HCT116 (cell line): ENCODE measurements at regions not wholly inside any gene's neighbourhood (a gene's known extent, or its start where the extent isn't known, plus 50 kb on each side); places are given as distances from the start of the nearest gene placed in this dataset.

ENCODE experiments used
- ATAC-seq: fragments of 200-7000 bp; cut with Tn5 transposase; 2 replicates; pipeline ENCODE4 v1.9.1; 2020; ENCODE audit warnings: mild to moderate bottlenecking, moderate library complexity
- BruUV-seq: library from RNA; stranded (reverse); fragments of 400-500 nt; replicated peaks from 2 replicates; lab custom pipeline; 2021; lab: Mats Ljungman, UMichigan
- CTCF ChIA-PET: fragments of 300-600 bp; sonication (Branson Sonifier 250); formaldehyde crosslinking; loops from one replicate; lab custom pipeline; 2021; ENCODE audit warnings: antibody characterized with exemption; lab: Charles Lee
- POLR2A ChIA-PET: fragments of 300-600, 350-600 bp; sonication (Branson Sonifier 250); formaldehyde crosslinking; loops from one replicate; lab custom pipeline; 2021; ENCODE audit warnings: antibody characterized with exemption; lab: Charles Lee
- RAD21 ChIA-PET, 2 experiments: fragments of 300-600 bp; sonication (Branson Sonifier 250); formaldehyde crosslinking; loops; one replicate each; lab custom pipeline; 2023; ENCODE audit warnings: low total read pairs in 2 of 2; ENCODE audit not compliant: uncharacterized antibody in 2 of 2, unreplicated experiment in 2 of 2, low non-redundant PET in 1 of 2; lab: Charles Lee
- DNase-seq: peaks from one replicate; pipeline ENCODE4 v3.0.0-alpha.2; 2010; ENCODE audit warnings: low read depth, low spot score
- H2AFZ ChIP-seq: fragments of 200-600 bp; shearing (Covaris generic), sonication (generic); 2 replicates; pipeline ENCODE4 v1.6.1; 2017; ENCODE audit warnings: low read depth, mixed run types, mixed read lengths, antibody characterized with exemption, low read length; ENCODE audit not compliant: poor library complexity, severe bottlenecking
- H3K27ac ChIP-seq: 2 replicates; pipeline ENCODE4 v1.5.1; 2012; ENCODE audit warnings: low read depth, low read length
- H3K27me3 ChIP-seq: fragments of 200-600 bp; sonication (generic); 2 replicates; pipeline ENCODE4 v1.6.1; 2016; ENCODE audit warnings: mixed run types, low read length, mixed read lengths; ENCODE audit not compliant: insufficient read depth
- H3K36me3 ChIP-seq, 2 experiments: fragments of 200-500 bp in 1 of 2; fragments of 200-600 bp in 1 of 2; sonication (Bioruptor generic) in 1 of 2; sonication (generic) in 1 of 2; 2 replicates each; pipeline versions ENCODE4 v1.5.1 to v1.6.1; 2014 to 2016; ENCODE audit warnings: low read length in 2 of 2, inconsistent platforms in 1 of 2, mixed read lengths in 1 of 2, mixed run types in 1 of 2; ENCODE audit not compliant: insufficient read depth in 2 of 2, control insufficient read depth in 1 of 2
- H3K4me1 ChIP-seq, 2 experiments: fragments of 200-600 bp in 1 of 2; sonication (generic) in 1 of 2; 2 replicates each; pipeline versions ENCODE4 v1.5.1 to v1.6.1; 2012 to 2017; ENCODE audit warnings: low read length in 2 of 2, inconsistent platforms in 1 of 2, mild to moderate bottlenecking in 1 of 2, mixed read lengths in 1 of 2, mixed run types in 1 of 2, moderate library complexity in 1 of 2; ENCODE audit not compliant: insufficient read depth in 2 of 2, control insufficient read depth in 1 of 2
- H3K4me2 ChIP-seq: fragments of 200-600 bp; sonication (generic); 2 replicates; pipeline ENCODE4 v1.6.1; 2017; ENCODE audit warnings: mixed run types, low read length, mixed read lengths
- H3K4me3 ChIP-seq, 2 experiments: fragments of 200-600 bp in 1 of 2; sonication (generic) in 1 of 2; replicated peaks in 1 of 2; 2 replicates each; pipeline ENCODE4 v1.5.1; 2011 to 2016; ENCODE audit warnings: low read length in 2 of 2, control low read depth in 1 of 2, low read depth in 1 of 2, mild to moderate bottlenecking in 1 of 2, mixed read lengths in 1 of 2, mixed run types in 1 of 2
- H3K79me2 ChIP-seq: fragments of 200-600 bp; sonication (generic); 2 replicates; pipeline ENCODE4 v1.6.1; 2017; ENCODE audit warnings: mild to moderate bottlenecking, mixed run types, low read length, moderate library complexity, mixed read lengths; ENCODE audit not compliant: insufficient read depth
- H3K9ac ChIP-seq: fragments of 200-600 bp; sonication (generic); 2 replicates; pipeline ENCODE4 v1.6.1; 2016; ENCODE audit warnings: low read length, mixed read lengths
- H3K9me2 ChIP-seq: fragments of 200-600 bp; sonication (generic), shearing (Covaris generic); 2 replicates; pipeline ENCODE4 v1.6.1; 2017; ENCODE audit warnings: mixed run types, mild to moderate bottlenecking, moderate library complexity; ENCODE audit not compliant: insufficient read depth
- H3K9me3 ChIP-seq, 2 experiments: fragments of 200-500 bp in 1 of 2; fragments of 200-600 bp in 1 of 2; sonication (Bioruptor generic) in 1 of 2; sonication (generic) in 1 of 2; 2 replicates each; pipeline ENCODE4 v1.6.1; 2014 to 2017; ENCODE audit warnings: low read length in 2 of 2, mixed read lengths in 2 of 2, inconsistent platforms in 1 of 2, low read depth in 1 of 2, mild to moderate bottlenecking in 1 of 2, mixed run types in 1 of 2, moderate library complexity in 1 of 2; ENCODE audit not compliant: control insufficient read depth in 1 of 2, insufficient read depth in 1 of 2
- H4K20me1 ChIP-seq: fragments of 200-600 bp; sonication (generic), shearing (Covaris generic); 2 replicates; pipeline ENCODE4 v1.6.1; 2017; ENCODE audit warnings: mixed run types, mild to moderate bottlenecking, moderate library complexity; ENCODE audit not compliant: insufficient read depth
- CBX3 ChIP-seq: IDR thresholded peaks from 2 replicates; pipeline ENCODE4 v1.6.1; 2012; ENCODE audit warnings: low read depth
- EGR1 ChIP-seq: IDR thresholded peaks from 2 replicates; pipeline ENCODE4 v1.6.1; 2012; ENCODE audit warnings: low read depth
- EZH2 ChIP-seq: fragments of 200-600 bp; sonication (generic); IDR thresholded peaks from 2 replicates; pipeline ENCODE4 v1.6.1; 2017; ENCODE audit warnings: antibody characterized with exemption, mixed run types
- EZH2phosphoT487 ChIP-seq: fragments of 200-600 bp; IDR thresholded peaks from 2 replicates; pipeline ENCODE4 v1.6.1; 2018; ENCODE audit warnings: antibody characterized with exemption, borderline replicate concordance
- FOSL1 ChIP-seq: IDR thresholded peaks from 2 replicates; pipeline ENCODE4 v1.6.1; 2012; ENCODE audit warnings: low read depth
- POLR2A ChIP-seq: IDR thresholded peaks from 2 replicates; pipeline ENCODE4 v1.7.0; 2011; ENCODE audit warnings: borderline replicate concordance; ENCODE audit not compliant: insufficient read depth, insufficient read length; ENCODE audit errors: extremely low read depth
- RAD21 ChIP-seq: IDR thresholded peaks from 2 replicates; pipeline ENCODE4 v1.6.1; 2012; ENCODE audit warnings: low read depth, mild to moderate bottlenecking
- TCF7L2 ChIP-seq: IDR thresholded peaks from 2 replicates; pipeline ENCODE4 v1.7.0; 2011; ENCODE audit warnings: borderline replicate concordance, inconsistent platforms; ENCODE audit not compliant: insufficient read depth, insufficient read length; ENCODE audit errors: extremely low read depth
- ZNF274 ChIP-seq: fragments of 200-500 bp; sonication (Bioruptor generic); IDR thresholded peaks from 2 replicates; pipeline ENCODE4 v1.6.1; 2014; ENCODE audit warnings: mild to moderate bottlenecking, low read depth, low read length, inconsistent platforms
- intact Hi-C: fragments of 100-400 bp; cut with micrococcal nuclease; formaldehyde crosslinking; loops from 2 replicates; pipeline ENCODE4 v1.10.0; 2022
- TF ChIP-seq, protein P1 (sequence below): IDR thresholded peaks from 2 replicates; pipeline ENCODE4 v1.6.1; 2011; ENCODE audit warnings: mild to moderate bottlenecking, low read length, moderate library complexity; ENCODE audit not compliant: insufficient replicate concordance; ENCODE audit errors: extremely low read depth
- TF ChIP-seq, protein P2 (sequence below), 3 experiments: fragments of 200-600 bp in 1 of 3; sonication (generic) in 1 of 3; IDR thresholded peaks in 2 of 3; conservative IDR thresholded peaks in 1 of 3; 2 replicates each; pipeline ENCODE4 v1.5.1; 2012 to 2017; ENCODE audit warnings: low read depth in 2 of 3, low read length in 2 of 3, antibody characterized with exemption in 1 of 3, borderline replicate concordance in 1 of 3, control low read depth in 1 of 3, mild to moderate bottlenecking in 1 of 3, mixed read lengths in 1 of 3, mixed run types in 1 of 3, moderate library complexity in 1 of 3; ENCODE audit not compliant: insufficient read depth in 1 of 3

DNA sequence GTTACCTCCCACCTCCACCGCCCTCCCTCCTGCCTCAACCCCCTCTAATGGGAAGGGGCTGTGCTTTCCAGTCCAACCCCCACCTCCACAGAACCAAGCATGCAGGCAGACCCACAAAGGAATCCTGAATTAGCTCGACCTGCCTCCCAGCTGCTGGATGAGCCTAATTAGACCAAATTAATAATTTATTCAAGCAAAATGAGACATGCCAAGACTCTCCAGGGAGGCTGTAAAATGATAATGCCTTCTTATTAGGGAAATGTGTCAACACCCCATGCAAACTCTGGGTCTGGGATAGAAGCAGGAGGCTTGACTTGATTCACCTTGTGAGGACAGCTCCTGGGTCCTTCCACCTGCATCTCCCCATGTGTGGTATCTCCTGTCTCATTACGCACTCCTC lies 59.4 kb upstream of the HMGXB4 start:
- Histone ChIP-seq H3K4me3 (no peak overlapping the region), H2AFZ (no peak overlapping the region), H3K79me2 (no peaks in the 10 kb centered on the region), H3K27ac (no peak overlapping the region), H3K4me2 (no peak overlapping the region), H3K36me3 (no peaks in the 10 kb centered on the region), H3K9me3 (no peaks in the 10 kb centered on the region), H3K9ac (no peak overlapping the region), H3K27me3 (no peaks in the 10 kb centered on the region), H4K20me1 (no peaks in the 10 kb centered on the region), H3K9me2 (no peaks in the 10 kb centered on the region), H3K4me1 (no peaks in the 10 kb centered on the region)
- RAD21 ChIA-PET = no interaction called here
- POLR2A ChIA-PET = no interaction called here
- no TSS peak for BruUV-seq
- TF ChIP-seq, protein P1, sequence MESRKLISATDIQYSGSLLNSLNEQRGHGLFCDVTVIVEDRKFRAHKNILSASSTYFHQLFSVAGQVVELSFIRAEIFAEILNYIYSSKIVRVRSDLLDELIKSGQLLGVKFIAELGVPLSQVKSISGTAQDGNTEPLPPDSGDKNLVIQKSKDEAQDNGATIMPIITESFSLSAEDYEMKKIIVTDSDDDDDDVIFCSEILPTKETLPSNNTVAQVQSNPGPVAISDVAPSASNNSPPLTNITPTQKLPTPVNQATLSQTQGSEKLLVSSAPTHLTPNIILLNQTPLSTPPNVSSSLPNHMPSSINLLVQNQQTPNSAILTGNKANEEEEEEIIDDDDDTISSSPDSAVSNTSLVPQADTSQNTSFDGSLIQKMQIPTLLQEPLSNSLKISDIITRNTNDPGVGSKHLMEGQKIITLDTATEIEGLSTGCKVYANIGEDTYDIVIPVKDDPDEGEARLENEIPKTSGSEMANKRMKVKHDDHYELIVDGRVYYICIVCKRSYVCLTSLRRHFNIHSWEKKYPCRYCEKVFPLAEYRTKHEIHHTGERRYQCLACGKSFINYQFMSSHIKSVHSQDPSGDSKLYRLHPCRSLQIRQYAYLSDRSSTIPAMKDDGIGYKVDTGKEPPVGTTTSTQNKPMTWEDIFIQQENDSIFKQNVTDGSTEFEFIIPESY = no peak
- no peak for TF ChIP-seq RAD21
- CTCF ChIA-PET = no interaction called here
- intact Hi-C loops = no loop called here
- DNase-seq (no peak), ATAC-seq (no peak)

DNA sequence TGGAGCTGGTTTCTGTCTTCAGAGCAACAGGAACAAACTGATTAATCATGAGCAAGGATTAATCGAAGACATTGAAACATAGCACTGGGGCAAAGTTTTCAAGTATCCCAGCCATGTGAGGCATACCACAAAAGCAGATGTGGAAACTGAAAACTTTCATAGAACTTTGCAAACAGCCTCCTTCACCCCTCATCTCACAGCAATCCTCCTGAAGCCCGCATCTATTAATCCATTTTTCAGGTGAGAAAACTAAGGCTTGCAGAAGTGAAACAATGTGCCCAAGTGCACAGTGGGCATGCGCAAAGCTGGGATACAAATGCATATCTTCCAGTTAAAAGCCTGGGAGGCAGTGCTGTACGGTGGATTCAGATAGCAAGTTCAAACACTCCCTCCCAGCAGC lies 58.6 kb upstream of the HMGXB4 start:
- Histone ChIP-seq H3K36me3 (no peaks in the 10 kb centered on the region), H3K4me1 (no peaks in the 10 kb centered on the region)
- DNase-seq = no peak
- TF ChIP-seq POLR2A (no peak), FOSL1 (no peak), ZNF274 (no peak), EZH2 (no peak), EZH2phosphoT487 (no peak), TCF7L2 (no peak), CBX3 (no peak), EGR1 (no peak)
- TF ChIP-seq, protein P1 = no peak
- TF ChIP-seq, protein P2, sequence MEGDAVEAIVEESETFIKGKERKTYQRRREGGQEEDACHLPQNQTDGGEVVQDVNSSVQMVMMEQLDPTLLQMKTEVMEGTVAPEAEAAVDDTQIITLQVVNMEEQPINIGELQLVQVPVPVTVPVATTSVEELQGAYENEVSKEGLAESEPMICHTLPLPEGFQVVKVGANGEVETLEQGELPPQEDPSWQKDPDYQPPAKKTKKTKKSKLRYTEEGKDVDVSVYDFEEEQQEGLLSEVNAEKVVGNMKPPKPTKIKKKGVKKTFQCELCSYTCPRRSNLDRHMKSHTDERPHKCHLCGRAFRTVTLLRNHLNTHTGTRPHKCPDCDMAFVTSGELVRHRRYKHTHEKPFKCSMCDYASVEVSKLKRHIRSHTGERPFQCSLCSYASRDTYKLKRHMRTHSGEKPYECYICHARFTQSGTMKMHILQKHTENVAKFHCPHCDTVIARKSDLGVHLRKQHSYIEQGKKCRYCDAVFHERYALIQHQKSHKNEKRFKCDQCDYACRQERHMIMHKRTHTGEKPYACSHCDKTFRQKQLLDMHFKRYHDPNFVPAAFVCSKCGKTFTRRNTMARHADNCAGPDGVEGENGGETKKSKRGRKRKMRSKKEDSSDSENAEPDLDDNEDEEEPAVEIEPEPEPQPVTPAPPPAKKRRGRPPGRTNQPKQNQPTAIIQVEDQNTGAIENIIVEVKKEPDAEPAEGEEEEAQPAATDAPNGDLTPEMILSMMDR (IDR thresholded peaks at IDR 0.05 in 2 of 3, conservative IDR thresholded peaks at IDR 0.05 in 1 of 3; ENCODE audit: borderline replicate concordance in 1 of 3, insufficient read depth in 1 of 3, low read depth in 2 of 3, low read length in 2 of 3) = no peak
- TF ChIP-seq, all 23 proteins: peak for 0
- BruUV-seq = no TSS peak
- Histone ChIP-seq H3K9ac (no peak overlapping the region), H3K9me3 (no peaks in the 10 kb centered on the region), H3K4me3 (no peak overlapping the region), H3K27ac (no peak overlapping the region), H2AFZ (no peak overlapping the region), H4K20me1 (no peaks in the 10 kb centered on the region), H3K4me2 (no peak overlapping the region), H3K9me2 (no peaks in the 10 kb centered on the region), H3K79me2 (no peaks in the 10 kb centered on the region), H3K27me3 (no peaks in the 10 kb centered on the region)
- ChIA-PET POLR2A (no interaction called here), RAD21 (no interaction called here), CTCF (no interaction called here)
- intact Hi-C loops = no loop called here
- ATAC-seq = no peak
